NCI-H748 treated with DMSO at 0.1 percent for 48 hours (cell line): ENCODE measurements at regions not wholly inside any gene's neighbourhood (a gene's known extent, or its start where the extent isn't known, plus 50 kb on each side); places are given as distances from the start of the nearest gene placed in this dataset.
"Not testable (repeated sequence)": the region's sequence is repeated elsewhere in the genome, so short reads cannot be mapped to it uniquely, and the experiment has no call there.

Source experiments
- DNase-seq: peaks from one replicate; lab custom pipeline; 2025; lab: John Stamatoyannopoulos, UW

- DNase-seq, result no peak
Observed at GRCh38 chr6:163741342-163741741, 326.8 kb downstream of the QKI start.

- DNase-seq, result no peak
Observed at GRCh38 chr6:163739966-163740365, 325.4 kb downstream of the QKI start.

DNA sequence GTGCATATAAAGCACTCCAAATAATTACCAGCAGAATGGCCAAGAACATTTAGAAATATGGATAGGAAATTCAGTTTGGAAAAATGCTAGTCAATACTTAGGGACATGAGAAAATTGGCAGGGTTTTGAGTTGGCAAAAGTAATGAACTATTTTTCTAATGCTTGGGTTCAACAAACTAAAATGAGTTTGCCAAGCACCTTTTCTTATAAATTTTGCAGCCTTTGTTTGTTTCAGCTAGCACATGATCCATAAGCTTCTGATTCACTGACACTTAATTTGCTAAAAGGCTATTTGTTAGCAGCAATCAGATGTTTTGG is 324.8 kb downstream of the QKI start:
- DNase-seq, result no peak

- no peak for DNase-seq
Observed at GRCh38 chr6:163738725-163739407, 324.3 kb downstream of the QKI start.

DNA sequence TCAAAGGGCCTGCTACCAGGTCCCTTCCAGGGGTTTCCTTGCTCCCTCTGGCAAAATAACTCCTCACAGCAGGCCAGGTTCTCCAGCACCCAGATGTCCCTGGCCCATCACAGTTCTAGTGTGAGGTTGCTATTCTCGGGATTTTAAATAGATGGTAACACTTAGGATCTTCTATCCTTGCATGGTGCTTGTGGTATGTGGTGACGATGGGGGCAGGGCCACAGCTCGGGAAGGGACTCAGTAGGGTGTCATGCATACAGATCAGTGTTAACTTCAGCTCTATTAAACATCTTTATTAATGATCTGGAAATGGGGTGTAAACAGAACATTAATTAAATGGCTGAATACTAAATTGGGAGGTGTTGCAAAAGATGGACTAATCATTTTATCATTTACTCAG is 323.8 kb downstream of the QKI start:
- no peak for DNase-seq

DNA sequence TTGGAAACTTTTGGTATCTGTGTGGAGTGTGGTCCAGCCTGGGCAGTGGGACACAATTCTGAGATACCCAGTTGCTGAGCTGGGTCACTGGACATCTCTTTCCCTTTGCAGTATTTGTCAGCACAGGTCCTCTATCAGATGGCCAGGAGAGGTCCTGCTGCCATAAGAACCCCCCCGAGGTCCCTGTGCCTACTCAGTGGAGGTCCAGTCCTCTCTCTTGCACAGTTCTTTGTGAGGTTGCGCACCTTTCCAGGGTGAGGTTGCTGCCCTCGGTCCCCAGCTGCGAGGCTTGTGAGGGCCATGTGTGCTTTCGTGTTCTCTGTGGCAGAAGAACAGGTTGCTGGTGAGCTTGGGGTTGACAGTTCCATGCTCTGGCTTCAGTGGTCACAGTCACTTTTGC is 320.6 kb downstream of the QKI start:
- no peak for DNase-seq

DNA sequence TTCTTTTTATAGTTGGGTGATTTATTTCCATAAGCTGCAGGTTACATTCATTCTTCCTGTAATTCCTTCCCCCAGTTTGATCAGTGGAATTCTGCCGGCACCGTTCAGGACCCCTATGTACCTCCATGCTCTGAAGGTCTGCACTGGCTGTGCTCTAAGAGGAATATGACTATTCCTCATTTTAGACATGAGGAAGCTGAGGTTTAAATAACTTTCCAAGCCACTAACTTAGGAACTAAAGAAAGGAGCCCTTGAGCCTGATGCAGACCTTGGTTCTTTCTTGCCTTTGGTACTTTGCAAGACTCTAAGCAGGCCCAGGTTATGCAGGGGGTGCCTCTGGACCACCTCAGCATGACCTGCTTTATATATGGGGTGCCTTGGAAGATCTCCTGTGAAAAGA is 318.5 kb downstream of the QKI start:
- no peak for DNase-seq

GRCh38 chr6:163732479-163732878 is 318.0 kb downstream of the QKI start:
- DNase-seq, result no peak

DNA sequence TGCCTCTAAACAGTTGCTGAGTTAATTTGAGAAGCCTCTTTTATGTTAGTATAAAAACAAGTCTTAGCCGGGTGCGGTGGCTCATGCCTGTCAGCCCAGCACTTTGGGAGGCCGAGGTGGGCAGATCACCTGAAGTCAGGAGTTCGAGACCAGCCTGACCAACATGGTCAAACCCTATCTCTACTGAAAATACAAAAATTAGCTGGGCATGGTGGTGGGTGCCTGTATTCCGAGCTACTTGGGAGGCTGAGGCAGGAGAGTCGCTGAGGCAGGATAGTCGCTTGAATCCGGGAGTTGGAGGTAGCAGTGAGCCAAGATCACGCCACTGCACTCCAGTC is 317.5 kb downstream of the QKI start:
- not testable (repeated sequence) for DNase-seq

GRCh38 chr6:163731215-163732013 is 316.9 kb downstream of the QKI start:
- DNase-seq, result no peak

GRCh38 chr6:163730246-163731210 is 316.0 kb downstream of the QKI start:
- DNase-seq, result no peak

GRCh38 chr6:163729127-163729872 is 314.8 kb downstream of the QKI start:
- no peak for DNase-seq

DNA sequence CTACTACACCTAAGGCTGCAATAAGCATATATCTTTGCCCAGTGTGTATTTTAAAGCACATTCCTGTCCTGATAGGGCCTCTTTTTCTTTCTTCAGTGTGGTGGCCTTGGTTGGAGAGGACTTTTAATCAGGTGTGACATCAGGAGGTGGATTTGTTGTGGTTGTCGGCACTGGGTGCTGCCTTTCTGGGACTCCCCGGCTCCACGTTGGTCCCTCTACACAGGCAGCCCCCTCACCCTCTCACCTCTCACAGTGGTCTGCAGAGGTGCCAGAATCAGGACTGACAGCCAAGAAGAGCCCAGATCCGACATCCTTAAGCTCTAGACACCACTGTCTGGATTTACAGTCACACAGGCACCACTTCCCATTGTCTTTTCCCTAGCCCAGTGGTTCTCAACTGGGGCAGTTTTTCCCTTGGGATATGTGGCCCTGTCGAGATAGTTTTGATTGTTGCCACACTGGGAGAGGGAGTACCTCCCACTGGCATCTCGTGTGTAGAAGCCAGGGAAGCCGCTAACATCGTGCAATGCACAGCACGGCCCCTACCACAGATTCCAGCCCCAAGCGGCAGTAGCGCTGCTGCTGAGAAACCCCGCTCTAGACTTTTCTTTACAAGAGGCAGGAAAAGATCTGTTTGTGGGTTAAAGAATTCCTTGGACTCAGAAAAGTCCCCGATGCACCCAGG is 314.1 kb downstream of the QKI start:
- no peak for DNase-seq

GRCh38 chr6:163726037-163726695 is 311.6 kb downstream of the QKI start:
- no peak for DNase-seq

DNA sequence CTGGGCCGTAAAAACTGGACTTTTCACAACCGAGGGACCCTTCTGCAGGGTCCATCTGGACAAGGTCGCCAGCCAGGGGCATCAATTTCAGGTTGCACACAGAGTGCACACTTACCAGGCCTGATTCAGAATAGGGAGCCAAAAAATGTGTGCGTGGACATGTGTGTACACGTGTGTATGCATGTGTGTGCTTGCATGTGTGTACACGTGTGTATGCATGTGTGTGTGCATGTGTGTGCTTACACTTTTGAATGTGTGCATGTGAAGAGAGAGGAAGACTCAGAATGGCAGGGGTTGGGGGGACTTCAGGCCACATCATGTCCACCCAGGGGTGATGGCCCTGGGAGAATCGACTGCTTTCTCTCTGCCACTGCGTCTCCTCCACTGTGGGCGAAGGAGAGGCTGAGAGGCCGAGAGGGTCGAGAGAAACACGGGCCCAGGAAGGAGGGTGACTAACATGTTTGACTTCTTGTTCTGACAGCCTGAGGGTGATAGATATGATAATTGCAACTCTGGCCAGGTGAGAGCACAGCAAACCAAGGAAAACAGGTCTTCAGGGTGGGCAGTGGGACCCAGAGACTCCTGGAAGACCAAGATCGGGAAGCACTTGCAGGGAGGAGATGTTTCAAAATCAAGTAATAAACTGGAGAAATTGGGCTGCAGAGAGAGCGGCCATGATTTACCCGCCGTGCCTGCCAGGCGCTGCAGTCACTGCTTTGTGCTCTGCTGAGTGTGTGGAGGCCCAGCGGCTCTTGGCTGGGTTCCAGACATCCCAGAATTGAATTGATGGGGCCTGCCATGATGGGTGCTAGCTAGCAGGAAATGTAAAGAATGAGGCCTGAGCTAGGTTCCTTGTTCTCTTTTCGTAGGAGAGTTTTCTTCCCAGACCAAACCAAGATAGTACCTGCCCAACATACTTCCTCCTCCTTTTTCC is 310.8 kb downstream of the QKI start:
- DNase-seq, result peak; percentile 29

DNA sequence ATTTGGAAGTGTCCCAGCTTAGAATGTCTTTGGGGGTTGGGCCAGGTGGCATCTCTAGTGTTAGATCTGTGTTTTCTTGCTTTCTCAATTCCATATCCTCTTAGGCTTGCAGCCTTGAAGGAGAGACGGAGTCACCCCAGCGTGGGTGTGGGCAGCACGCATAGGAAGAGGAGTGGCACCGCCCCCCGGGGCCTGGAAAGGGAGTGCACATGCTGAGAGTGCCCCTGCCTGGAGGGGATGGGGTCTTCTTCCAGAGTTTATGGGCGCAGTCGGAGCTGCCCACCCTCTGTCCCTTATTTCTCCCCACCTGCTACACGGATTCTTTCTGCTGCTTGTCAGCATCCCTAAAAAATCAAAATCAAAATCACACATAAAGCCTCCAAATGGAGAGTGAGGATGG is 309.7 kb downstream of the QKI start:
- DNase-seq, result no peak

DNA sequence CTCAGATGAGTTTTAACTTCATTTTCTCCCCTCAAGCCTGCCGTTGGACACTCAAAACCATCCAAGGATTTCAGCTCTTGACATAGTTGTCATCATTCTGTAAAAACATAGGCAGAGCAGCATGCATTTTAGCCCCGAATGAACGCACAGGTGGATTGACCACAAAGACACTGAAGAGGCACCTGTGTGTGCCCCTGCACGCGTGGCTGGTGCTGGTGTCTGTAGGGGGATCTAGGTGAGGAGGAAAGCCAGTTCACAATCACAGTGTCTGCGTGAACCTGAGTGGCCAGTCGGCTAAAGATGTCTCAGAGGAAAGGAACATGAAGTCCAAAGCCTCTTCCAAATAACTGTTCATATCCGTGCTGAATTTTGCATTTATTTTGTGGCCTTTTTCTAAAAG is 309.2 kb downstream of the QKI start:
- no peak for DNase-seq

GRCh38 chr6:163721922-163722692 is 307.6 kb downstream of the QKI start:
- no peak for DNase-seq

DNA sequence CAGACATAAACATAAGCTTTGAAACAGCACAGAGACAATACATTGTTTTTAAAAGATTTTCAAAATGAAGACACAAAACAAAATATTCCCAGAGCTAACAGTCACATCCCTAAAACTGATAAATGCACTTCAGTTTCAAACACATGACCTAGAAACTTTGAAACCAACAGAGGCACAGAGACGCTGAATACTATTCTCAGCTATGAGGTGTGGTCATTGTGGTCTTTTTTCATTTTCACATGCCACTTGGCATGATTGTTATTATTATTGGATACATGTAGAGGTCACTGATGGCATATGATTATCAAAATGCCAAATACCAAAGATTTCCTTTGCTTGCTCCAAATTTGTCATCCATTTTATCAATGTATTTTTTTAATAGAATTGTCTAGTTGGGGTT is 306.9 kb downstream of the QKI start:
- no peak for DNase-seq
